DND-41 (cell line): ENCODE measurements at regions not wholly inside any gene's neighbourhood (a gene's known extent, or its start where the extent isn't known, plus 50 kb on each side); places are given as distances from the start of the nearest gene placed in this dataset.
"Not testable (repeated sequence)": the region's sequence is repeated elsewhere in the genome, so short reads cannot be mapped to it uniquely, and the experiment has no call there.

Experiments
- ATAC-seq: fragments of 200-7000 bp; cut with Tn5 transposase; 3 replicates; pipeline ENCODE4 v1.9.1; 2021; ENCODE audit warnings: low read depth; ENCODE audit not compliant: insufficient read depth
- DNase-seq: peaks from one replicate; pipeline ENCODE4 v3.0.0-alpha.2; 2020
- H2AFZ ChIP-seq: 2 replicates; pipeline ENCODE4 v1.6.0; 2012; ENCODE audit warnings: low read depth, low read length
- H3K27ac ChIP-seq: 2 replicates; pipeline ENCODE4 v1.5.1; 2012; ENCODE audit warnings: low read length, inconsistent platforms
- H3K27me3 ChIP-seq: fragments of 200-600 bp; sonication (generic); 2 replicates; pipeline ENCODE4 v1.6.0; 2012; ENCODE audit warnings: low read length, mild to moderate bottlenecking, inconsistent platforms; ENCODE audit not compliant: insufficient read depth, poor library complexity
- H3K36me3 ChIP-seq: 2 replicates; pipeline ENCODE4 v1.5.1; 2012; ENCODE audit warnings: low read length, inconsistent platforms; ENCODE audit not compliant: insufficient read depth
- H3K4me1 ChIP-seq: 2 replicates; pipeline ENCODE4 v1.5.1; 2012; ENCODE audit warnings: mild to moderate bottlenecking, low read length; ENCODE audit not compliant: insufficient read depth
- H3K4me2 ChIP-seq: 2 replicates; pipeline ENCODE4 v1.6.0; 2012; ENCODE audit warnings: mild to moderate bottlenecking, moderate library complexity, low read length, inconsistent platforms; ENCODE audit not compliant: insufficient read depth
- H3K4me3 ChIP-seq, 2 experiments: fragments of 200-600 bp in 1 of 2; shearing (Covaris generic) in 1 of 2; 2 replicates each; pipeline ENCODE4 v1.5.1; 2012 to 2016; ENCODE audit warnings: inconsistent platforms in 2 of 2, low read length in 2 of 2, mild to moderate bottlenecking in 2 of 2, low read depth in 1 of 2, moderate library complexity in 1 of 2
- H3K79me2 ChIP-seq: 2 replicates; pipeline ENCODE4 v1.6.0; 2012; ENCODE audit warnings: low read length, inconsistent platforms; ENCODE audit not compliant: insufficient read depth
- H3K9ac ChIP-seq: 2 replicates; pipeline ENCODE4 v1.6.0; 2012; ENCODE audit warnings: low read depth, mild to moderate bottlenecking, inconsistent platforms, low read length, moderate library complexity
- H3K9me3 ChIP-seq: 2 replicates; pipeline ENCODE4 v1.5.1; 2012; ENCODE audit warnings: low read length, moderate library complexity, mild to moderate bottlenecking, inconsistent platforms; ENCODE audit not compliant: insufficient read depth, severe bottlenecking
- H4K20me1 ChIP-seq: 2 replicates; pipeline ENCODE4 v1.6.0; 2012; ENCODE audit warnings: low read length; ENCODE audit not compliant: insufficient read depth
- CTCF ChIP-seq: IDR thresholded peaks from 2 replicates; pipeline ENCODE4 v1.5.1; 2012; ENCODE audit warnings: borderline replicate concordance, low read length, moderate library complexity, mild to moderate bottlenecking; ENCODE audit not compliant: poor library complexity, severe bottlenecking; ENCODE audit errors: extremely low read depth
- EZH2 ChIP-seq: IDR thresholded peaks from 3 replicates; pipeline ENCODE4 v1.6.1; 2012; ENCODE audit warnings: borderline replicate concordance, low read depth, mild to moderate bottlenecking, moderate library complexity, low read length, inconsistent platforms; ENCODE audit not compliant: severe bottlenecking

DNA sequence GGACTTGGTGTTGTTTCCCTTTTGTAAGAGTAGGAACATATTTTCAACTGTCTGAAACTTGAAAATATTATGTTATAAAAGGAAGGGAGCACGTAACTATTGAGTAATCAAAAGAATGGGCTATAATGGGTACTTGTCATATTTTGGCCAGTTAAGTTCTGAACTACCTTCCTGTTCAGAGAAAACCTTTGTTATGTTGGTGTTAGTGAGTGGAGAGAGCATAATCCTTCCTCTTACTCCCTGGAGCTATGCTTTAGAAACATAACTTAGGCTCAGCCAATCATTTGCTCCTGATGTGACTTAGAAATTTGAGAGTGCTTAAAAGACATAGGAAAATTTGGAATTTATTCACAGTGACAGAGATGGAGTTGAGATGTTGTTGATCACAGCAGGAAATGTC lies 482.5 kb upstream of the SPRY2 start:
- Histone ChIP-seq H3K4me2 (no peak overlapping the region), H3K9ac (no peak overlapping the region), H3K4me3 (no peak overlapping the region), H3K9me3 (no peaks in the 10 kb centered on the region), H3K79me2 (no peaks in the 10 kb centered on the region), H3K27ac (no peak overlapping the region), H3K4me1 (no peaks in the 10 kb centered on the region), H3K36me3 (no peaks in the 10 kb centered on the region), H2AFZ (no peak overlapping the region), H4K20me1 (no peaks in the 10 kb centered on the region), H3K27me3 (no peaks in the 10 kb centered on the region)
- DNase-seq (no peak), ATAC-seq (no peak)
- TF ChIP-seq EZH2, result no peak
- TF ChIP-seq CTCF, result no peak

DNA sequence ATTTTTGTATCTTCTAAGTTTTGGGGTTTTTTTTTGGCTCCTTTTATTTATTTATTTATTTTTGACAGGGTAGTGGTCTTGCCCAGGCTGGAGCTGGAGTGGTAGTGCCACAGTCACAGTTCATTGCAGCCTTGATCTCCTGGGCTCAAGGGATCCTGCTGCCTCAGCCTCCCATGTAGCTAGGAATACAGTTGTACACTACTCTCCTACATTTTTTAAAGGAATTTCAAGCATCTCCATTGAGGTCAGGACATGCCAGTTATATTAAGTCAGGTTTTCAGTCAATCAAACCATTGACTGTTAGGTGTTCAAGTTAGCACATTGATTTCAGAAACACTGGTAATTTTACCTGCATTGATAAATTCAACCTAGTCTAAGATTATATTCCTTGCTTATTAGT lies 480.5 kb upstream of the SPRY2 start:
- ATAC-seq, result no peak
- Histone ChIP-seq H3K9me3 (no peaks in the 10 kb centered on the region), H4K20me1 (no peaks in the 10 kb centered on the region), H3K36me3 (no peaks in the 10 kb centered on the region), H3K4me2 (no peak overlapping the region), H3K79me2 (no peaks in the 10 kb centered on the region), H3K4me3 (no peak overlapping the region), H3K27me3 (no peaks in the 10 kb centered on the region), H3K4me1 (no peaks in the 10 kb centered on the region), H3K27ac (no peak overlapping the region), H2AFZ (no peak overlapping the region), H3K9ac (no peak overlapping the region)
- no peak for DNase-seq
- TF ChIP-seq CTCF, result no peak
- no peak for TF ChIP-seq EZH2

DNA sequence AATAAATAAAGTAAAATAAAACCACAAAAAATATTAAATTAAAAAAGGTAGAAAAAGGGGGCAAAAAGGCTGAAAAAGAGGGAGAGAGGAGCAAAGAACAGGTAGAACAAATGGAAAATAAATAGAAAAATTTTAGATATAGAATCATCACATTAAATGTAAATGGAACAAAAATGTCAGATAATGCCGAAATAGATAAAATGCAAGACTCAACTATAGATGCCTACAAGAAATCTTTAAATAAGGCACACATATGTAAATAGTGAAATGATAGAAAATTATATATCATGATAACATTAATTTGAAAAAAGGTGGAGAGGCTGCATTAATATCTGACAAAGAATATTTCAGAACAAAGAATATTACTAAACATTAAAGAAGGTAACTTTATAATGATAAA lies 477.1 kb upstream of the SPRY2 start:
- no peaks in the 10 kb centered on the region for H3K36me3 ChIP-seq
- 0 out of 4 replicates have a peak overlapping the region, but pooled peaks of 1 of the 2 experiments have one; percentile 4 for H3K4me3 ChIP-seq
- no peak overlapping the region for H3K9ac ChIP-seq
- H3K4me2 ChIP-seq, result no peak overlapping the region
- no peaks in the 10 kb centered on the region for H3K9me3 ChIP-seq
- no peak for TF ChIP-seq CTCF
- no peak for TF ChIP-seq EZH2
- H3K4me1 ChIP-seq, result no peaks in the 10 kb centered on the region
- H3K79me2 ChIP-seq, result no peaks in the 10 kb centered on the region
- H4K20me1 ChIP-seq, result no peaks in the 10 kb centered on the region
- DNase-seq (no peak), ATAC-seq (no peak)
- no peaks in the 10 kb centered on the region for H3K27me3 ChIP-seq
- no peak overlapping the region for H2AFZ ChIP-seq
- no peak overlapping the region for H3K27ac ChIP-seq

DNA sequence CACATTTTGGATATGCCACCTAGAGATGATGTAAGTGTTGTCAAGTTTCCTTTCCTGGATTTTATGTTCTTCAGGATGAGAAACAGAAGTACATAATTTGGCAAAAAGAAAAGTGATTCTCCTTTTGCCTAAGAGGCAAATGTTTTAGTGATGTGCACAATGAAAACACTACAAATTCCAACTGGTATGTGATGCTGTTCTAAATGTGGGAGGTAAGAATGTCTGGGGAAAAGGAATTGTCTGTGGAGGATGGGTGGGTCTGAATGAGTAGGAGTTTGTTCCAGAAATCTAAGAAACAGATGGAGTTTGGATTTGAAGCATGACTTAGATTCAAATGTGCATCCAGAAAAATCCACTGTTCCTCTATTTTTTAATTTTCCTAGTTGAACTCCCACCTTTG lies 473.6 kb upstream of the SPRY2 start:
- Histone ChIP-seq H3K4me1 (no peaks in the 10 kb centered on the region), H2AFZ (no peak overlapping the region), H3K4me2 (no peak overlapping the region), H3K9ac (no peak overlapping the region), H3K27ac (no peak overlapping the region), H3K36me3 (no peaks in the 10 kb centered on the region), H4K20me1 (no peaks in the 10 kb centered on the region), H3K27me3 (no peaks in the 10 kb centered on the region), H3K79me2 (no peaks in the 10 kb centered on the region), H3K4me3 (no peak overlapping the region), H3K9me3 (no peaks in the 10 kb centered on the region)
- no peak for ATAC-seq
- TF ChIP-seq CTCF (no peak), EZH2 (no peak)
- no peak for DNase-seq

GRCh38 chr13:80810294-80810693 lies 469.4 kb upstream of the SPRY2 start:
- H3K36me3 ChIP-seq, H2AFZ ChIP-seq, H3K9ac ChIP-seq, H3K27me3 ChIP-seq, H3K27ac ChIP-seq, ATAC-seq, H4K20me1 ChIP-seq, H3K4me3 ChIP-seq, H3K4me2 ChIP-seq, DNase-seq, H3K79me2 ChIP-seq, H3K4me1 ChIP-seq, H3K9me3 ChIP-seq: not testable (repeated sequence)
